ENCODE measurements at regions not wholly inside any gene's neighbourhood (a gene's known extent, or its start where the extent isn't known, plus 50 kb on each side); places are given as distances from the start of the nearest gene placed in this dataset.

DNA sequence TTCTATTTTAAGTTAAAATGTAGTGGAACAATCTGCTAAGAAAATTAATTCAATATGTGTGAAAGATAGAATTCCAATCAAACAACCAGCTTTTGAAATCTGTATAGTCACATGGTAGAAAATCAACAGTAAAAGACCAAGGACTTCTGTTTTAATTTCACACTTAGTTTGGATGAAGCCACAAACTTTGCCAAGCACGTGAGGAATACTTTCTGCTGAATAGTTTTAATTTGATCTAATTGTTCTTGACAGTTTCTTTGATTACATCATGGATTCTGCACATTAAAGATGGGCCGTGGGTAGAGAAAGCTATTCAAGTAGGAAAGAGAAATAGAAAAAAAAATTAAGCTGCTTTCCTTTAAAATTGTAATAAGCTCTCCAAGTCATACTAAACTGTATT lies 137.9 kb upstream of the FAM241A start:
- ChIA-PET CTCF (no interaction called here), POLR2A (no interaction called here)
- Mint-ChIP-seq H3K27me3 (peaks cover 19% of the 10 kb centered on the region), H3K4me1 (no peaks in the 10 kb centered on the region), H3K4me3 (no peak overlapping the region), H3K27ac (no peak overlapping the region), H3K9me3 (ENCODE audit: insufficient read depth) (no peaks in the 10 kb centered on the region)
- no peak overlapping the region for H3K27ac ChIP-seq (ENCODE audit: low read length in 2 of 2)
- H2AFZ ChIP-seq (ENCODE audit: insufficient read depth, low read depth, low read length, poor library complexity, severe bottlenecking), result no peak overlapping the region
- WGBS (ENCODE audit: insufficient coverage), result no CpG with 5 or more reads among the region's 2 CpGs
- TF ChIP-seq EZH2 (IDR thresholded peaks at IDR 0.05; ENCODE audit: borderline replicate concordance, insufficient read depth, low read depth, low read length, poor library complexity, severe bottlenecking), result no peak
- TF ChIP-seq, protein P1, sequence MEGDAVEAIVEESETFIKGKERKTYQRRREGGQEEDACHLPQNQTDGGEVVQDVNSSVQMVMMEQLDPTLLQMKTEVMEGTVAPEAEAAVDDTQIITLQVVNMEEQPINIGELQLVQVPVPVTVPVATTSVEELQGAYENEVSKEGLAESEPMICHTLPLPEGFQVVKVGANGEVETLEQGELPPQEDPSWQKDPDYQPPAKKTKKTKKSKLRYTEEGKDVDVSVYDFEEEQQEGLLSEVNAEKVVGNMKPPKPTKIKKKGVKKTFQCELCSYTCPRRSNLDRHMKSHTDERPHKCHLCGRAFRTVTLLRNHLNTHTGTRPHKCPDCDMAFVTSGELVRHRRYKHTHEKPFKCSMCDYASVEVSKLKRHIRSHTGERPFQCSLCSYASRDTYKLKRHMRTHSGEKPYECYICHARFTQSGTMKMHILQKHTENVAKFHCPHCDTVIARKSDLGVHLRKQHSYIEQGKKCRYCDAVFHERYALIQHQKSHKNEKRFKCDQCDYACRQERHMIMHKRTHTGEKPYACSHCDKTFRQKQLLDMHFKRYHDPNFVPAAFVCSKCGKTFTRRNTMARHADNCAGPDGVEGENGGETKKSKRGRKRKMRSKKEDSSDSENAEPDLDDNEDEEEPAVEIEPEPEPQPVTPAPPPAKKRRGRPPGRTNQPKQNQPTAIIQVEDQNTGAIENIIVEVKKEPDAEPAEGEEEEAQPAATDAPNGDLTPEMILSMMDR (IDR thresholded peaks at IDR 0.05), result no peak
- H3K4me2 ChIP-seq (replicated peaks; ENCODE audit: low read depth, low read length, poor library complexity, severe bottlenecking), result no peak overlapping the region
- intact Hi-C loops (cut with micrococcal nuclease), result no loop called here
- H3K9me3 ChIP-seq (ENCODE audit: control extremely low read depth in 1 of 3, control insufficient read depth in 2 of 3, insufficient read depth in 1 of 3, low read length in 2 of 3), result no peaks in the 10 kb centered on the region
- no peak for DNase-seq
- H3K4me3 ChIP-seq (ENCODE audit: control extremely low read depth in 1 of 5, extremely low read depth in 1 of 5, insufficient read depth in 1 of 5, low read depth in 2 of 5, low read length in 4 of 5), result no peak overlapping the region
- H3K27me3 ChIP-seq (replicated peaks in 1 of 4; ENCODE audit: control extremely low read depth in 1 of 4, control insufficient read depth in 3 of 4, insufficient read depth in 4 of 4, low read length in 3 of 4), result no peaks in the 10 kb centered on the region
- H3K36me3 ChIP-seq (replicated peaks in 1 of 2; ENCODE audit: control extremely low read depth in 1 of 2, control insufficient read depth in 1 of 2, extremely low read depth in 1 of 2, insufficient read depth in 2 of 2, low read length in 1 of 2), result no peaks in the 10 kb centered on the region
- no peaks in the 10 kb centered on the region for H4K20me1 ChIP-seq (ENCODE audit: control insufficient read depth, insufficient read depth, low read length, poor library complexity, severe bottlenecking)
- no peak overlapping the region for H3K9ac ChIP-seq (ENCODE audit: low read length)
- H3K4me1 ChIP-seq (ENCODE audit: control insufficient read depth in 2 of 2, insufficient read depth in 2 of 2, low read length in 2 of 2), result no peaks in the 10 kb centered on the region
- H3K79me2 ChIP-seq (ENCODE audit: control insufficient read depth, insufficient read depth, low read length), result no peaks in the 10 kb centered on the region
- ATAC-seq (ENCODE audit: low read depth), result no peak

DNA sequence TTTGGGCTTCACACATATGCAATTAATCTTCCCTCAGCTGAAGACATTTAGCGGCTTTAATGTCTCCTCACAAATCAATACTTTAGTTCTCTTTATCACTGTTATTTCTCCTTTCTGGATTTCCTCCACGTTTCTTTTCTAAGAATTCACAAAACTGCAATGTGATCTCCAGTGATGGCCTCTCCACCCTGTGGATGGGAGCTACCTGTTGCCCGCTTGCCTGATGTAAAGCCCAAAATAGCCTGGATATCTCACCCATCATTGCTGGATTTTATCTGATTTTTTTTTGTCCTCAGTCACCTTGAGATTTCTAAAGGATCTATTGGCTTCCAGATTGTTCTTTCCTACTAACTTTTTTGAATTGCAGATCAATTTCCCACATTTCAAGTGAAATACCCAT lies 129.3 kb upstream of the FAM241A start:
- WGBS (ENCODE audit: insufficient coverage), result 92% methylated on average over 3 of the region's 3 CpGs
- Histone ChIP-seq H3K4me1 (ENCODE audit: control insufficient read depth in 2 of 2, insufficient read depth in 2 of 2, low read length in 2 of 2) (no peaks in the 10 kb centered on the region), H3K79me2 (ENCODE audit: control insufficient read depth, insufficient read depth, low read length) (no peaks in the 10 kb centered on the region), H3K4me3 (ENCODE audit: control extremely low read depth in 1 of 5, extremely low read depth in 1 of 5, insufficient read depth in 1 of 5, low read depth in 2 of 5, low read length in 4 of 5) (no peak overlapping the region), H4K20me1 (ENCODE audit: control insufficient read depth, insufficient read depth, low read length, poor library complexity, severe bottlenecking) (no peaks in the 10 kb centered on the region), H3K27me3 (replicated peaks in 1 of 4; ENCODE audit: control extremely low read depth in 1 of 4, control insufficient read depth in 3 of 4, insufficient read depth in 4 of 4, low read length in 3 of 4) (peaks cover 0 to 2% (median 0%) of the 10 kb centered on the region in 4 experiments), H2AFZ (ENCODE audit: insufficient read depth, low read depth, low read length, poor library complexity, severe bottlenecking) (no peak overlapping the region), H3K36me3 (replicated peaks in 1 of 2; ENCODE audit: control extremely low read depth in 1 of 2, control insufficient read depth in 1 of 2, extremely low read depth in 1 of 2, insufficient read depth in 2 of 2, low read length in 1 of 2) (no peaks in the 10 kb centered on the region), H3K9me3 (ENCODE audit: control extremely low read depth in 1 of 3, control insufficient read depth in 2 of 3, insufficient read depth in 1 of 3, low read length in 2 of 3) (no peaks in the 10 kb centered on the region), H3K9ac (ENCODE audit: low read length) (no peak overlapping the region), H3K4me2 (replicated peaks; ENCODE audit: low read depth, low read length, poor library complexity, severe bottlenecking) (no peak overlapping the region), H3K27ac (ENCODE audit: low read length in 2 of 2) (no peak overlapping the region)
- ATAC-seq (ENCODE audit: low read depth) (no peak), DNase-seq (no peak)
- H3K4me3 Mint-ChIP-seq, result no peak overlapping the region
- ChIA-PET CTCF (no interaction called here), POLR2A (no interaction called here)
- intact Hi-C loops (cut with micrococcal nuclease), result no loop called here
- no peaks in the 10 kb centered on the region for H3K4me1 Mint-ChIP-seq
- TF ChIP-seq, protein P1 (IDR thresholded peaks at IDR 0.05), result no peak
- TF ChIP-seq EZH2 (IDR thresholded peaks at IDR 0.05; ENCODE audit: borderline replicate concordance, insufficient read depth, low read depth, low read length, poor library complexity, severe bottlenecking), result no peak
- no peak overlapping the region for H3K27ac Mint-ChIP-seq
- H3K27me3 Mint-ChIP-seq, result peaks cover 24% of the 10 kb centered on the region
- H3K9me3 Mint-ChIP-seq (ENCODE audit: insufficient read depth), result no peaks in the 10 kb centered on the region

All from B cell (primary cell).